Erythroblast (primary cell): ENCODE measurements at regions not wholly inside any gene's neighbourhood (a gene's known extent, or its start where the extent isn't known, plus 50 kb on each side); places are given as distances from the start of the nearest gene placed in this dataset.

Source experiments
- DNase-seq, 2 experiments: peaks; one replicate each; lab custom pipeline; 2025; lab: John Stamatoyannopoulos, UW
- GATA1 ChIP-seq: IDR thresholded peaks from 2 replicates; pipeline ENCODE4 v1.6.1; 2011; ENCODE audit warnings: low read depth, mild to moderate bottlenecking, control low read depth, low read length, moderate library complexity
- POLR2A ChIP-seq: IDR thresholded peaks from 2 replicates; pipeline ENCODE4 v1.6.1; 2011; ENCODE audit warnings: mild to moderate bottlenecking, low read length

- no peak for TF ChIP-seq POLR2A
- no peak for TF ChIP-seq GATA1
- DNase-seq = no peak
Observed at GRCh38 chr14:106487600-106487999, 961.2 kb downstream of the TMEM121 start.

- no peak for TF ChIP-seq GATA1
- no peak for TF ChIP-seq POLR2A
Observed at GRCh38 chr14:106488291-106488690, 961.9 kb downstream of the TMEM121 start.

GRCh38 chr14:106489112-106489881 lies 962.9 kb downstream of the TMEM121 start:
- DNase-seq = no peak
- TF ChIP-seq GATA1 (no peak), POLR2A (no peak)

More at GRCh38 chr14:106488291-106488690, 961.9 kb downstream of the TMEM121 start:
- no peak for DNase-seq

GRCh38 chr14:106490442-106490841 lies 964.1 kb downstream of the TMEM121 start:
- no peak for DNase-seq
- no peak for TF ChIP-seq GATA1
- no peak for TF ChIP-seq POLR2A

- TF ChIP-seq POLR2A (no peak), GATA1 (no peak)
- peak in 1 of 2 experiments; percentile 8 for DNase-seq
Observed at GRCh38 chr14:106491851-106492250, 965.5 kb downstream of the TMEM121 start.

- no peak for TF ChIP-seq POLR2A
- TF ChIP-seq GATA1 = no peak
- no peak for DNase-seq
Observed at GRCh38 chr14:106493962-106494823, 967.8 kb downstream of the TMEM121 start.

- TF ChIP-seq GATA1 (no peak), POLR2A (no peak)
- DNase-seq = no peak
Observed at GRCh38 chr14:106500571-106500970, 974.2 kb downstream of the TMEM121 start.

GRCh38 chr14:106501898-106502297 lies 975.5 kb downstream of the TMEM121 start:
- TF ChIP-seq POLR2A (no peak), GATA1 (no peak)
- DNase-seq = no peak

- no peak for DNase-seq
- TF ChIP-seq POLR2A (no peak), GATA1 (no peak)
Observed at GRCh38 chr14:106505366-106505765, 979.0 kb downstream of the TMEM121 start.

GRCh38 chr14:106506881-106507305 lies 980.5 kb downstream of the TMEM121 start:
- TF ChIP-seq GATA1 = no peak
- TF ChIP-seq POLR2A = no peak
- DNase-seq = no peak

GRCh38 chr14:106507354-106507753 lies 981.0 kb downstream of the TMEM121 start:
- DNase-seq = no peak
- no peak for TF ChIP-seq GATA1
- no peak for TF ChIP-seq POLR2A

- no peak for TF ChIP-seq POLR2A
- TF ChIP-seq GATA1 = no peak
- DNase-seq = no peak
Observed at GRCh38 chr14:106508216-106508615, 981.8 kb downstream of the TMEM121 start.

GRCh38 chr14:106509176-106509575 lies 982.8 kb downstream of the TMEM121 start:
- TF ChIP-seq POLR2A (no peak), GATA1 (no peak)
- DNase-seq = no peak

GRCh38 chr14:106509807-106510206 lies 983.4 kb downstream of the TMEM121 start:
- DNase-seq = no peak
- TF ChIP-seq POLR2A = no peak
- no peak for TF ChIP-seq GATA1
